HepG2 (cell line): ENCODE measurements at regions not wholly inside any gene's neighbourhood (a gene's known extent, or its start where the extent isn't known, plus 50 kb on each side); places are given as distances from the start of the nearest gene placed in this dataset.

Source experiments
- ATAC-seq: fragments of 200-7000 bp; cut with Tn5 transposase; 3 replicates; pipeline ENCODE4 v1.9.1; 2020; ENCODE audit warnings: mild to moderate bottlenecking, moderate library complexity
- BruUV-seq: library from RNA; stranded (reverse); fragments of 400-500 nt; replicated peaks from 2 replicates; lab custom pipeline; 2021; lab: Mats Ljungman, UMichigan
- CTCF ChIA-PET: fragments of 300-600 bp; formaldehyde crosslinking; extraction: SDS; loops from one replicate; lab custom pipeline; 2021; ENCODE audit warnings: low total read pairs, inconsistent platforms, low intra/inter-chr PET ratio; lab: Yijun Ruan, JAX
- POLR2A ChIA-PET: fragments of 350-600 bp; sonication (Branson Sonifier 250); formaldehyde crosslinking; loops from one replicate; lab custom pipeline; 2020; ENCODE audit warnings: antibody characterized with exemption, inconsistent platforms; lab: Yijun Ruan, JAX
- DNase-seq: peaks from one replicate; pipeline ENCODE4 v3.0.0-alpha.2; 2015; ENCODE audit warnings: low spot score
- FAIRE-seq: peaks from 3 replicates; lab custom pipeline; 2011; peaks lifted over from hg19 to GRCh38; lab: Jason Lieb, UNC
- H2AFZ ChIP-seq: one replicate; pipeline ENCODE4 v1.6.1; 2011; ENCODE audit warnings: low read length, inconsistent platforms
- H3K27ac ChIP-seq: fragments of 300-600 bp; 3 replicates; pipeline ENCODE4 v1.8.0; 2011; ENCODE audit warnings: mixed run types, mild to moderate bottlenecking, mixed read lengths, low read length, inconsistent platforms; ENCODE audit not compliant: insufficient read depth; ENCODE audit errors: extremely low read length
- H3K27me3 ChIP-seq, 2 experiments: fragments of 200-600 bp in 1 of 2; 2 replicates in 1 of 2; 3 replicates in 1 of 2; pipeline versions ENCODE4 v1.6.0 to v1.8.0; 2011; ENCODE audit warnings: low read length in 2 of 2, mild to moderate bottlenecking in 2 of 2, moderate library complexity in 2 of 2, inconsistent platforms in 1 of 2; ENCODE audit not compliant: insufficient read depth in 2 of 2, control insufficient read depth in 1 of 2
- H3K36me3 ChIP-seq, 2 experiments: fragments of 200-600 bp in 1 of 2; replicated peaks in 1 of 2; 2 replicates in 1 of 2; 3 replicates in 1 of 2; pipeline versions ENCODE4 v1.5.1 to v1.8.0; 2011; ENCODE audit warnings: low read length in 2 of 2, inconsistent platforms in 1 of 2; ENCODE audit not compliant: insufficient read depth in 2 of 2, control insufficient read depth in 1 of 2
- H3K4me1 ChIP-seq: 2 replicates; pipeline ENCODE4 v1.5.1; 2012; ENCODE audit warnings: low read length, inconsistent platforms; ENCODE audit not compliant: insufficient read depth
- H3K4me2 ChIP-seq: 2 replicates; pipeline ENCODE4 v1.6.0; 2011; ENCODE audit warnings: low read depth, low read length, inconsistent platforms
- H3K4me3 ChIP-seq, 3 experiments: fragments of 200-600 bp in 1 of 3; sonication (generic), shearing (Covaris generic) in 1 of 3; replicated peaks in 1 of 3; 2 replicates each; pipeline ENCODE4 v1.5.1; 2011 to 2016; ENCODE audit warnings: low read length in 3 of 3, inconsistent platforms in 2 of 3, low read depth in 2 of 3, mild to moderate bottlenecking in 2 of 3, control low read depth in 1 of 3, mixed read lengths in 1 of 3; ENCODE audit not compliant: insufficient read depth in 1 of 3
- H3K79me2 ChIP-seq: one replicate; pipeline ENCODE4 v1.6.1; 2011; ENCODE audit warnings: low read length, inconsistent platforms; ENCODE audit not compliant: insufficient read depth
- H3K9ac ChIP-seq: 2 replicates; pipeline ENCODE4 v1.6.0; 2011; ENCODE audit warnings: mild to moderate bottlenecking, low read depth, low read length, inconsistent platforms; ENCODE audit not compliant: insufficient read depth
- H3K9me3 ChIP-seq: 2 replicates; pipeline ENCODE4 v1.5.1; 2012; ENCODE audit warnings: mild to moderate bottlenecking, low read length
- H4K20me1 ChIP-seq: 2 replicates; pipeline ENCODE4 v1.6.0; 2011; ENCODE audit warnings: inconsistent platforms, mild to moderate bottlenecking, low read length, moderate library complexity; ENCODE audit not compliant: insufficient read depth
- CEBPB ChIP-seq: IDR thresholded peaks from 2 replicates; pipeline ENCODE4 v1.6.1; 2011; ENCODE audit warnings: low read depth, low read length, improper control_type of control experiment, borderline replicate concordance
- DMAP1 ChIP-seq: IDR thresholded peaks from 2 replicates; pipeline ENCODE4 v1.6.1; 2016
- GABPA ChIP-seq, 2 experiments: IDR thresholded peaks; 2 replicates each; pipeline ENCODE4 v1.6.1; 2011 to 2016; ENCODE audit warnings: low read depth in 2 of 2, low read length in 1 of 2, missing biosample characterization in 1 of 2, missing genetic modification characterization in 1 of 2
- NR2F2 ChIP-seq: IDR thresholded peaks from 2 replicates; pipeline ENCODE4 v1.6.1; 2012; ENCODE audit warnings: low read depth, inconsistent platforms, borderline replicate concordance
- PHB2 ChIP-seq: fragments of 450-650 bp; IDR thresholded peaks from 2 replicates; pipeline ENCODE4 v1.6.1; 2018; ENCODE audit not compliant: partially characterized antibody
- PHF8 ChIP-seq: sonication (generic); formaldehyde crosslinking; IDR thresholded peaks from 2 replicates; pipeline ENCODE4 v1.5.0; 2020; ENCODE audit warnings: missing genetic modification reagents
- RAD21 ChIP-seq: fragments of 450-650 bp; formaldehyde crosslinking; IDR thresholded peaks from 2 replicates; pipeline ENCODE4 v1.5.0; 2020; ENCODE audit warnings: mild to moderate bottlenecking
- STAG1 ChIP-seq: sonication (generic); formaldehyde crosslinking; IDR thresholded peaks from 2 replicates; pipeline ENCODE4 v1.4.0; 2020; ENCODE audit warnings: missing genetic modification reagents
- TOE1 ChIP-seq: sonication (generic); formaldehyde crosslinking; IDR thresholded peaks from 2 replicates; pipeline ENCODE4 v1.4.0; 2020; ENCODE audit warnings: mild to moderate bottlenecking, missing genetic modification reagents
- ZMYM4 ChIP-seq: sonication (generic); formaldehyde crosslinking; IDR thresholded peaks from 2 replicates; pipeline ENCODE4 v1.8.1; 2023; ENCODE audit warnings: mild to moderate bottlenecking, missing genetic modification reagents
- ZNF3 ChIP-seq: IDR thresholded peaks from 2 replicates; pipeline ENCODE4 v1.7.0; 2017; ENCODE audit warnings: inconsistent platforms
- ZNF605 ChIP-seq: sonication (generic); formaldehyde crosslinking; IDR thresholded peaks from 2 replicates; pipeline ENCODE4 v1.8.0; 2022; ENCODE audit warnings: mild to moderate bottlenecking, missing genetic modification reagents
- ZNF75D ChIP-seq: sonication (generic); formaldehyde crosslinking; IDR thresholded peaks from 2 replicates; pipeline ENCODE4 v1.8.1; 2023; ENCODE audit warnings: missing genetic modification reagents, mild to moderate bottlenecking, borderline replicate concordance
- WGBS: methylation state at CpG from one replicate; pipeline ENCODE4 v1.1.6; 2017; ENCODE audit warnings: low lambda C conversion rate; 5-methylcytosine and 5-hydroxymethylcytosine counted together
- in situ Hi-C: cut with HindIII; loops from 2 replicates; pipeline ENCODE4 v1.10.0; 2017; ENCODE audit warnings: low pct_unique_long_range_greater_than_20kb; ENCODE audit not compliant: extremely low pct_ligation_motif_present
- intact Hi-C: fragments of 100-400 bp; cut with micrococcal nuclease; formaldehyde crosslinking; loops from one replicate; pipeline ENCODE4 v1.10.0; 2022; ENCODE audit not compliant: unreplicated experiment
- TF ChIP-seq, protein P1 (sequence below): sonication (generic); formaldehyde crosslinking; IDR thresholded peaks from 2 replicates; pipeline ENCODE4 v1.9.0; 2021; ENCODE audit warnings: missing genetic modification reagents, borderline replicate concordance
- TF ChIP-seq, protein P2 (sequence below): IDR thresholded peaks from 2 replicates; pipeline ENCODE4 v1.6.1; 2016
- TF ChIP-seq, protein P3 (sequence below): sonication (generic); formaldehyde crosslinking; conservative IDR thresholded peaks from 2 replicates; pipeline ENCODE4 v1.8.0; 2022; ENCODE audit warnings: mild to moderate bottlenecking, moderate library complexity, missing genetic modification reagents

DNA sequence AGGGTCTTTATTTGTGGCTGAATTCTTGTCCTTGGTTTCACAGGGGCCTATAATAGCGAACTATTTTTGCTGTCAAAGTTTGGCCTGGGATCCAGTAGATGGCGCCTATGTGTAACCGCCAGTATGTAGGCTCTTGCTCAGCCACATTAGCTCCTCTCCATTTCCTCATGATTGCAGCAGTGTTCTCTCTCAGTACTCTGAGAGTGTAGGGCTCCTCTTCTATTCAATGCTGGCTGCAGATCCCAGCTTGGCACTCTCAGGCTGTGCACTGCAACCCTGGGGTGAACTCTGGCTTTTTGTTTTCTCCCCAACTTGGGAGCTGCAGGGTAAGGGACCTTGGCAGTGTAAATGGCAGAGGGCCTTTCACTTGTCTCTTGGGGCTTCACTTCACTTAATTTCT lies 344.6 kb upstream of the CHAC2 start:
- H3K9me3 ChIP-seq = no peaks in the 10 kb centered on the region
- intact Hi-C loops = loop anchor here (1.0 to 2.0 kb wide), 3 partner anchors 50 to 317 kb away; no protein-coding TSS in a partner anchor
- no peak overlapping the region for H3K9ac ChIP-seq
- WGBS = 4% methylated on average over 3 of the region's 3 CpGs
- H3K4me1 ChIP-seq = no peaks in the 10 kb centered on the region
- H2AFZ ChIP-seq = no peak overlapping the region
- ATAC-seq = peak; percentile 98
- POLR2A ChIA-PET = no interaction called here
- in situ Hi-C loops = loop anchor here (10.0 kb wide), 1 partner anchor 322 kb away; no protein-coding TSS in a partner anchor
- CTCF ChIA-PET = interaction anchor here (1.9 kb wide), 1 partner anchor 317 kb away, joined by 11 read pairs; no protein-coding TSS in a partner anchor
- peak; percentile 50 for DNase-seq
- no peaks in the 10 kb centered on the region for H4K20me1 ChIP-seq
- no peak overlapping the region for H3K4me2 ChIP-seq
- H3K27me3 ChIP-seq = no peaks in the 10 kb centered on the region; a peak in 1 of 5 replicates
- no TSS peak for BruUV-seq
- H3K4me3 ChIP-seq = no peak overlapping the region
- no peaks in the 10 kb centered on the region for H3K36me3 ChIP-seq
- peak; percentile 65 for FAIRE-seq
- no peaks in the 10 kb centered on the region for H3K79me2 ChIP-seq
- no peak overlapping the region for H3K27ac ChIP-seq
- no peak for TF ChIP-seq TOE1
- no peak for TF ChIP-seq NR2F2
- no peak for TF ChIP-seq ZMYM4 (CRISPR knock-in tag)
- TF ChIP-seq, protein P1, sequence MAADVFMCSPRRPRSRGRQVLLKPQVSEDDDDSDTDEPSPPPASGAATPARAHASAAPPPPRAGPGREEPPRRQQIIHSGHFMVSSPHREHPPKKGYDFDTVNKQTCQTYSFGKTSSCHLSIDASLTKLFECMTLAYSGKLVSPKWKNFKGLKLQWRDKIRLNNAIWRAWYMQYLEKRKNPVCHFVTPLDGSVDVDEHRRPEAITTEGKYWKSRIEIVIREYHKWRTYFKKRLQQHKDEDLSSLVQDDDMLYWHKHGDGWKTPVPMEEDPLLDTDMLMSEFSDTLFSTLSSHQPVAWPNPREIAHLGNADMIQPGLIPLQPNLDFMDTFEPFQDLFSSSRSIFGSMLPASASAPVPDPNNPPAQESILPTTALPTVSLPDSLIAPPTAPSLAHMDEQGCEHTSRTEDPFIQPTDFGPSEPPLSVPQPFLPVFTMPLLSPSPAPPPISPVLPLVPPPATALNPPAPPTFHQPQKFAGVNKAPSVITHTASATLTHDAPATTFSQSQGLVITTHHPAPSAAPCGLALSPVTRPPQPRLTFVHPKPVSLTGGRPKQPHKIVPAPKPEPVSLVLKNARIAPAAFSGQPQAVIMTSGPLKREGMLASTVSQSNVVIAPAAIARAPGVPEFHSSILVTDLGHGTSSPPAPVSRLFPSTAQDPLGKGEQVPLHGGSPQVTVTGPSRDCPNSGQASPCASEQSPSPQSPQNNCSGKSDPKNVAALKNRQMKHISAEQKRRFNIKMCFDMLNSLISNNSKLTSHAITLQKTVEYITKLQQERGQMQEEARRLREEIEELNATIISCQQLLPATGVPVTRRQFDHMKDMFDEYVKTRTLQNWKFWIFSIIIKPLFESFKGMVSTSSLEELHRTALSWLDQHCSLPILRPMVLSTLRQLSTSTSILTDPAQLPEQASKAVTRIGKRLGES (CRISPR knock-in tag) = no peak
- TF ChIP-seq DMAP1 (CRISPR knock-in tag) = no peak
- no peak for TF ChIP-seq ZNF75D (CRISPR knock-in tag)
- TF ChIP-seq PHB2 = no peak
- peak; percentile 56 for TF ChIP-seq RAD21 (CRISPR knock-in tag)
- TF ChIP-seq, protein P2, sequence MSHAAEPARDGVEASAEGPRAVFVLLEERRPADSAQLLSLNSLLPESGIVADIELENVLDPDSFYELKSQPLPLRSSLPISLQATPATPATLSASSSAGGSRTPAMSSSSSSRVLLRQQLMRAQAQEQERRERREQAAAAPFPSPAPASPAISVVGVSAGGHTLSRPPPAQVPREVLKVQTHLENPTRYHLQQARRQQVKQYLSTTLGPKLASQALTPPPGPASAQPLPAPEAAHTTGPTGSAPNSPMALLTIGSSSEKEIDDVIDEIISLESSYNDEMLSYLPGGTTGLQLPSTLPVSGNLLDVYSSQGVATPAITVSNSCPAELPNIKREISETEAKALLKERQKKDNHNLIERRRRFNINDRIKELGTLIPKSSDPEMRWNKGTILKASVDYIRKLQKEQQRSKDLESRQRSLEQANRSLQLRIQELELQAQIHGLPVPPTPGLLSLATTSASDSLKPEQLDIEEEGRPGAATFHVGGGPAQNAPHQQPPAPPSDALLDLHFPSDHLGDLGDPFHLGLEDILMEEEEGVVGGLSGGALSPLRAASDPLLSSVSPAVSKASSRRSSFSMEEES = no peak
- no peak for TF ChIP-seq GABPA (IDR thresholded peaks at IDR 0.05; ENCODE audit: low read depth, low read length)
- TF ChIP-seq GABPA (CRISPR knock-in tag; IDR thresholded peaks at IDR 0.05; ENCODE audit: low read depth) = no peak
- TF ChIP-seq ZNF3 (CRISPR knock-in tag) = no peak
- no peak for TF ChIP-seq PHF8 (CRISPR knock-in tag)
- 0 out of 2 replicates have a peak, but pooled peaks have one; percentile 23 for TF ChIP-seq CEBPB
- no peak for TF ChIP-seq ZNF605 (CRISPR knock-in tag)
- TF ChIP-seq STAG1 (CRISPR knock-in tag) = peak; percentile 81
- TF ChIP-seq, protein P3, sequence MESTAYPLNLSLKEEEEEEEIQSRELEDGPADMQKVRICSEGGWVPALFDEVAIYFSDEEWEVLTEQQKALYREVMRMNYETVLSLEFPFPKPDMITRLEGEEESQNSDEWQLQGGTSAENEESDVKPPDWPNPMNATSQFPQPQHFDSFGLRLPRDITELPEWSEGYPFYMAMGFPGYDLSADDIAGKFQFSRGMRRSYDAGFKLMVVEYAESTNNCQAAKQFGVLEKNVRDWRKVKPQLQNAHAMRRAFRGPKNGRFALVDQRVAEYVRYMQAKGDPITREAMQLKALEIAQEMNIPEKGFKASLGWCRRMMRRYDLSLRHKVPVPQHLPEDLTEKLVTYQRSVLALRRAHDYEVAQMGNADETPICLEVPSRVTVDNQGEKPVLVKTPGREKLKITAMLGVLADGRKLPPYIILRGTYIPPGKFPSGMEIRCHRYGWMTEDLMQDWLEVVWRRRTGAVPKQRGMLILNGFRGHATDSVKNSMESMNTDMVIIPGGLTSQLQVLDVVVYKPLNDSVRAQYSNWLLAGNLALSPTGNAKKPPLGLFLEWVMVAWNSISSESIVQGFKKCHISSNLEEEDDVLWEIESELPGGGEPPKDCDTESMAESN (CRISPR knock-in tag) = 0 out of 2 replicates have a peak, but pooled peaks have one; percentile 18
